ENCODE measurements at regions not wholly inside any gene's neighbourhood (a gene's known extent, or its start where the extent isn't known, plus 50 kb on each side); places are given as distances from the start of the nearest gene placed in this dataset.

GRCh38 chr2:8337321-8337720 is 344.5 kb upstream of the ID2 start:
- no peak for TF ChIP-seq CTCF (conservative IDR thresholded peaks at IDR 0.05)
- Histone ChIP-seq H3K27me3 (ENCODE audit: control insufficient read depth, insufficient read depth, low read length, poor library complexity, severe bottlenecking) (no peaks in the 10 kb centered on the region), H3K36me3 (ENCODE audit: control insufficient read depth, insufficient read depth, low read length) (no peaks in the 10 kb centered on the region), H3K27ac (ENCODE audit: low read depth, low read length) (no peak overlapping the region), H3K4me1 (ENCODE audit: control insufficient read depth, insufficient read depth, low read length) (no peaks in the 10 kb centered on the region), H3K9me3 (ENCODE audit: control insufficient read depth, low read length) (peaks cover 6% of the 10 kb centered on the region), H3K4me3 (ENCODE audit: low read length) (no peak overlapping the region), H3K9ac (ENCODE audit: extremely low read depth, low read length, poor library complexity, severe bottlenecking) (no peak overlapping the region)
- peaks cover 2% of the 10 kb centered on the region for H3K9me3 Mint-ChIP-seq
- peaks cover 3% of the 10 kb centered on the region for H3K27me3 Mint-ChIP-seq (ENCODE audit: insufficient read depth)
- 95 to 100% methylated on average over 4 of the region's 4 CpGs for WGBS, 2 experiments (ENCODE audit: insufficient coverage in 1 of 2, insufficient read length in 1 of 2)
- H3K36me3 Mint-ChIP-seq (ENCODE audit: low read depth): no peaks in the 10 kb centered on the region
- H3K27ac Mint-ChIP-seq: no peak overlapping the region
- no peaks in the 10 kb centered on the region for H3K4me1 Mint-ChIP-seq
- no peak overlapping the region for H3K4me3 Mint-ChIP-seq
- DNase-seq: no peak

- Mint-ChIP-seq H3K27me3 (ENCODE audit: insufficient read depth) (no peaks in the 10 kb centered on the region), H3K27ac (no peak overlapping the region), H3K4me1 (peaks cover 10% of the 10 kb centered on the region), H3K9me3 (no peaks in the 10 kb centered on the region), H3K4me3 (no peak overlapping the region), H3K36me3 (ENCODE audit: low read depth) (no peaks in the 10 kb centered on the region)
- Histone ChIP-seq H3K4me1 (ENCODE audit: control insufficient read depth, insufficient read depth, low read length) (peaks cover 7% of the 10 kb centered on the region), H3K9ac (ENCODE audit: extremely low read depth, low read length, poor library complexity, severe bottlenecking) (no peak overlapping the region), H3K36me3 (ENCODE audit: control insufficient read depth, insufficient read depth, low read length) (no peaks in the 10 kb centered on the region), H3K27ac (ENCODE audit: low read depth, low read length) (no peak overlapping the region), H3K4me3 (ENCODE audit: low read length) (no peak overlapping the region), H3K27me3 (ENCODE audit: control insufficient read depth, insufficient read depth, low read length, poor library complexity, severe bottlenecking) (no peaks in the 10 kb centered on the region), H3K9me3 (ENCODE audit: control insufficient read depth, low read length) (peaks cover 6% of the 10 kb centered on the region)
- no peak for TF ChIP-seq CTCF (conservative IDR thresholded peaks at IDR 0.05)
- WGBS, 2 experiments (ENCODE audit: insufficient coverage in 1 of 2, insufficient read length in 1 of 2): 93 to 94% methylated on average over 3 of the region's 3 CpGs
- DNase-seq: no peak
Observed at GRCh38 chr2:8342407-8342806, 339.4 kb upstream of the ID2 start.

DNA sequence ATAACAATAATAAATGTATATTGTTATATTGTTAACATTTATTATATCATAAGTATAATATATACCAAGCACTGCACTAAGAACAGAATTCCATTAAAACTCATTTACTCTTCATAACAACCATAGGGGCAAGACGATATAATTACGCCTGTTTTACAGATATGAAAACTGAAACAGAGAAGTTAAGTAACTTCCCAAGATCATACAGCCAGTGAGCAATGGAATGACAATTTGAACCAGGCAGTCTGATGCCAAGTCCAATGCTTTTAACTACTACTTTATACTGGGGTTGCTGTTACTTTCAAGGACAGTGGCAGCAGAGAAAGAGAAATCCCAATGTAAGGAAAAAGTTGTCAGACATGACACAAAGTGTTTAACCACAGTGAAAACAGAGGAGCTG is 338.8 kb upstream of the ID2 start:
- H3K4me1 ChIP-seq (ENCODE audit: control insufficient read depth, insufficient read depth, low read length): peaks cover 7% of the 10 kb centered on the region
- Mint-ChIP-seq H3K4me3 (no peak overlapping the region), H3K27ac (no peak overlapping the region), H3K36me3 (ENCODE audit: low read depth) (no peaks in the 10 kb centered on the region), H3K9me3 (no peaks in the 10 kb centered on the region), H3K27me3 (ENCODE audit: insufficient read depth) (no peaks in the 10 kb centered on the region), H3K4me1 (peaks cover 11% of the 10 kb centered on the region)
- H3K36me3 ChIP-seq (ENCODE audit: control insufficient read depth, insufficient read depth, low read length): no peaks in the 10 kb centered on the region
- no peak for TF ChIP-seq CTCF (conservative IDR thresholded peaks at IDR 0.05)
- H3K4me3 ChIP-seq (ENCODE audit: low read length): peak overlapping the region; percentile 11
- H3K9me3 ChIP-seq (ENCODE audit: control insufficient read depth, low read length): peaks cover 6% of the 10 kb centered on the region
- no peak overlapping the region for H3K27ac ChIP-seq (ENCODE audit: low read depth, low read length)
- no peak overlapping the region for H3K9ac ChIP-seq (ENCODE audit: extremely low read depth, low read length, poor library complexity, severe bottlenecking)
- DNase-seq: no peak
- H3K27me3 ChIP-seq (ENCODE audit: control insufficient read depth, insufficient read depth, low read length, poor library complexity, severe bottlenecking): no peaks in the 10 kb centered on the region
- 92 to 95% methylated on average over 2 of the region's 2 CpGs for WGBS, 2 experiments (ENCODE audit: insufficient coverage in 1 of 2, insufficient read length in 1 of 2)

All from endodermal cell (in vitro differentiated cells).